ENCODE measurements at regions not wholly inside any gene's neighbourhood (a gene's known extent, or its start where the extent isn't known, plus 50 kb on each side); places are given as distances from the start of the nearest gene placed in this dataset.

DNA sequence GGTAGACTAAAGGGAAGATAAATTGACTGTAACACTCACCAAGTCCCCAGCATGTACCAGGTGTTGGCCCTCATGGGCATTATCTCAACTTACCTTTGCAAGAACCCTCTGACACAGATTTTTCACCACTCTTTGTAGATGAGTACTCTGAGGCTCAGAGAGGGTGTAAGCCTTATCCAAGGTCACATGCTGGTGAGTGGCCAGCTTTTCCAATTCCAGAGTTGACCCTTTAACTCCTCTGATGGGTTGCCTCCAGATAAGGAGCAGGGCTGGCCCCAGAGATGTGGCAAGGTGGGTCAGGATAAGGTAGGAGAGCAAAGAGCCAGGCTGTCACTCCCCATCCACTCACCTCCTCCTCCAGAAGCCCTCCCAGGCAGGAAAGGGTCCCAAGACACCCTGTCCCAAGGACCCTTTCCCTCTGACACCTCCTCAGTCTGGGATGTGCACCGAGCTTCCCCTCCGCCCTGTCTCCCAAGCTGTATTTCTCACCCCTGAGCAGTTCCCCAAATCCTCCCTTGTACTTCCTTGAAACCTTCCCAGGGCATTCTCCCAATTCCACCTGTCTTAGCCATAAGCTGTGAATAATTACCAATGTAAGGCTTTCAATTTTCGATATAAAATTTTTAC lies 165.9 kb downstream of the ZFP36L2 start:
- H3K27ac ChIP-seq = no peak overlapping the region
- peaks cover 12% of the 10 kb centered on the region; the same call in 1 of the 2 replicates for H3K4me1 ChIP-seq (replicated peaks; ENCODE audit: insufficient read depth)
- H3K79me2 ChIP-seq (ENCODE audit: low read depth) = no peaks in the 10 kb centered on the region
- H3K27me3 ChIP-seq (ENCODE audit: insufficient read depth, low read depth) = no peaks in the 10 kb centered on the region
- intact Hi-C loops (cut with micrococcal nuclease; ENCODE audit: unreplicated experiment) = no loop called here
- H4K20me1 ChIP-seq (ENCODE audit: insufficient read depth) = no peaks in the 10 kb centered on the region
- no peaks in the 10 kb centered on the region for H3K36me3 ChIP-seq (ENCODE audit: low read depth)
- no peak overlapping the region for H3K4me3 ChIP-seq
- no peak overlapping the region for H3K4me2 ChIP-seq
- no peak for DNase-seq
- no peaks in the 10 kb centered on the region for H3K9me2 ChIP-seq (ENCODE audit: insufficient read depth)
- CTCF ChIA-PET = no interaction called here
- H2AFZ ChIP-seq = no peak overlapping the region
- H3F3A ChIP-seq (ENCODE audit: insufficient read depth, low read depth) = 0 out of 2 replicates have a peak, but pooled peaks cover 4% of the 10 kb centered on the region
- no TSS peak for BruUV-seq (replicated peaks)
- peaks cover 6% of the 10 kb centered on the region for H3K9me3 ChIP-seq (ENCODE audit: insufficient read depth, low read depth)
- POLR2A ChIA-PET (ENCODE audit: unreplicated experiment) = no interaction called here
- TF ChIP-seq, protein P1, sequence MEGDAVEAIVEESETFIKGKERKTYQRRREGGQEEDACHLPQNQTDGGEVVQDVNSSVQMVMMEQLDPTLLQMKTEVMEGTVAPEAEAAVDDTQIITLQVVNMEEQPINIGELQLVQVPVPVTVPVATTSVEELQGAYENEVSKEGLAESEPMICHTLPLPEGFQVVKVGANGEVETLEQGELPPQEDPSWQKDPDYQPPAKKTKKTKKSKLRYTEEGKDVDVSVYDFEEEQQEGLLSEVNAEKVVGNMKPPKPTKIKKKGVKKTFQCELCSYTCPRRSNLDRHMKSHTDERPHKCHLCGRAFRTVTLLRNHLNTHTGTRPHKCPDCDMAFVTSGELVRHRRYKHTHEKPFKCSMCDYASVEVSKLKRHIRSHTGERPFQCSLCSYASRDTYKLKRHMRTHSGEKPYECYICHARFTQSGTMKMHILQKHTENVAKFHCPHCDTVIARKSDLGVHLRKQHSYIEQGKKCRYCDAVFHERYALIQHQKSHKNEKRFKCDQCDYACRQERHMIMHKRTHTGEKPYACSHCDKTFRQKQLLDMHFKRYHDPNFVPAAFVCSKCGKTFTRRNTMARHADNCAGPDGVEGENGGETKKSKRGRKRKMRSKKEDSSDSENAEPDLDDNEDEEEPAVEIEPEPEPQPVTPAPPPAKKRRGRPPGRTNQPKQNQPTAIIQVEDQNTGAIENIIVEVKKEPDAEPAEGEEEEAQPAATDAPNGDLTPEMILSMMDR (conservative IDR thresholded peaks at IDR 0.05) = no peak
- TF ChIP-seq EZH2 (IDR thresholded peaks at IDR 0.05; ENCODE audit: low read depth) = no peak

DNA sequence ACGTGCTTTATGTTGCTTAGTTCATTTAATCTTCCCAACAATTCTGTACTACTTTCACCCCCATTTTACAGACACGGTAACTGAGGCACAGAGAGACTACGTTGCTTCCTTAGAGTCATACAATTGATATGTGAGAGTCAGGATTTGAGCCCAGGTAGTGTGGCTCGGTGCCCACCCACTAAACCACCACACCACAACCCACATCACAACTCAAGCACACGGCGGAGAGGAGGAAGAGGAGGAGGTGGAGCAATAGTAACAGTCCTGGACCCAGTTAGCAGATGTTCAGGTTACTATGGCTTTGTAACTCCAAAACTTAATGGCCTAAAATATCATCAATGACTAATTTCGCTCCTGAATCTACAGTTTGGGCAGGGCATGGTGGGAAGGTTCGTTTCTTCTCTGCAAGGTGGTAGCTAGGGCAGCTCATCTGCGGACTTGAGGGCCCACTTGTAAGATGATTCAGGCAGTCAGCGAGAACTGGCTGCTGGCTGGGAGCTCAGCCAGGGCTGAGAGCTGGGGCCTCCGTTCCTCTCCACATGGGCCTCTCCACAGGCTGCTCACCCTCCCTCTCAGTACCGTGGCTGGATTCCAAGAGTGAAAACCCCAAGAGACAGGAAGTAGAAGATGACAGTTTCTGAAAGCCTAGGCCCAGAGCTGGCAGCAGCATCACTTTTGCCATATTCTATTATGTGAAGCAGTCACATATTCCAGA lies 167.1 kb downstream of the ZFP36L2 start:
- no peak for TF ChIP-seq EZH2 (IDR thresholded peaks at IDR 0.05; ENCODE audit: low read depth)
- TF ChIP-seq, protein P1 (conservative IDR thresholded peaks at IDR 0.05) = no peak
- H2AFZ ChIP-seq = no peak overlapping the region
- H3K4me2 ChIP-seq = no peak overlapping the region
- H3K9me2 ChIP-seq (ENCODE audit: insufficient read depth) = no peaks in the 10 kb centered on the region
- H3K36me3 ChIP-seq (ENCODE audit: low read depth) = no peaks in the 10 kb centered on the region
- BruUV-seq (replicated peaks) = no TSS peak
- 0 out of 2 replicates have a peak, but pooled peaks cover 4% of the 10 kb centered on the region for H3F3A ChIP-seq (ENCODE audit: insufficient read depth, low read depth)
- H3K27me3 ChIP-seq (ENCODE audit: insufficient read depth, low read depth) = no peaks in the 10 kb centered on the region
- intact Hi-C loops (cut with micrococcal nuclease; ENCODE audit: unreplicated experiment) = no loop called here
- peaks cover 23% of the 10 kb centered on the region for H3K4me1 ChIP-seq (replicated peaks; ENCODE audit: insufficient read depth)
- H3K9me3 ChIP-seq (ENCODE audit: insufficient read depth, low read depth) = peaks cover 6% of the 10 kb centered on the region
- H3K4me3 ChIP-seq = no peak overlapping the region
- no peaks in the 10 kb centered on the region for H3K79me2 ChIP-seq (ENCODE audit: low read depth)
- CTCF ChIA-PET = interaction anchor here (0.5 to 1.0 kb wide), 2 partner anchors 11 to 36 kb away, joined by 3 to 9 read pairs; no protein-coding TSS in a partner anchor
- POLR2A ChIA-PET (ENCODE audit: unreplicated experiment) = interaction anchor here (0.6 kb wide), 1 partner anchor 48 kb away, joined by 4 read pairs; no protein-coding TSS in a partner anchor
- H3K27ac ChIP-seq = no peak overlapping the region
- no peaks in the 10 kb centered on the region for H4K20me1 ChIP-seq (ENCODE audit: insufficient read depth)
- peak in 1 of 2 experiments; percentile 51 for DNase-seq

DNA sequence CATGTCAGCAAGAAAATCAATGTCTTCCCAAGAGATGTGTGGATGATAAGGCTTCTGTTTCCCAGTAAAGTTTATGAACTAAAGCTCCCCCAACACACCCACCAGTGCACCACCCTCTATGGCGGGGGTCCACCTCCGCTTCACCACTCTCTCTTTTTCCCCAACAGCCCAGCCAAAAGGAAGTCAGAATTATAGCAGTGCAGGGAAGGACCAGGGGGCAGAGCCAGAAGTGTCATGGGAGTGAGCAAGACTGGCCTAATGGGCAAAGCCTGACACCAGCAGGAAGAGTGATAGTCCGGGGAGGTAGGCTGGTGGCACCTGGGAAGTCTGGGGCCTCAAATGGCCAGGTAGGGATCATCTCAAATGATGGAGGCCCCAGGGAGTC lies 167.7 kb downstream of the ZFP36L2 start:
- no peak for DNase-seq
- Histone ChIP-seq H3K4me3 (no peak overlapping the region), H3K4me1 (replicated peaks; ENCODE audit: insufficient read depth) (peaks cover 23% of the 10 kb centered on the region), H3K27me3 (ENCODE audit: insufficient read depth, low read depth) (no peaks in the 10 kb centered on the region), H2AFZ (no peak overlapping the region), H3K36me3 (ENCODE audit: low read depth) (no peaks in the 10 kb centered on the region), H3K79me2 (ENCODE audit: low read depth) (no peaks in the 10 kb centered on the region), H3K9me2 (ENCODE audit: insufficient read depth) (no peaks in the 10 kb centered on the region), H3K27ac (no peak overlapping the region), H3K9me3 (ENCODE audit: insufficient read depth, low read depth) (peaks cover 6% of the 10 kb centered on the region), H4K20me1 (ENCODE audit: insufficient read depth) (no peaks in the 10 kb centered on the region), H3F3A (ENCODE audit: insufficient read depth, low read depth) (0 out of 2 replicates have a peak, but pooled peaks cover 4% of the 10 kb centered on the region), H3K4me2 (no peak overlapping the region)
- intact Hi-C loops (cut with micrococcal nuclease; ENCODE audit: unreplicated experiment) = no loop called here
- TF ChIP-seq EZH2 (IDR thresholded peaks at IDR 0.05; ENCODE audit: low read depth) = no peak
- TF ChIP-seq, protein P1 (conservative IDR thresholded peaks at IDR 0.05) = no peak
- POLR2A ChIA-PET (ENCODE audit: unreplicated experiment) = no interaction called here
- BruUV-seq (replicated peaks) = no TSS peak
- CTCF ChIA-PET = no interaction called here

All from PC-9 (cell line).